Body of pancreas (tissue), 4 donors: ENCODE measurements at regions not wholly inside any gene's neighbourhood (a gene's known extent, or its start where the extent isn't known, plus 50 kb on each side); places are given as distances from the start of the nearest gene placed in this dataset.

Source experiments
- CTCF ChIP-seq, 7 experiments: fragments of 450-650 bp in 4 of 7; fragments of 200-600 bp in 3 of 7; sonication (generic) in 3 of 7; IDR thresholded peaks; one replicate each; pipeline ENCODE4 v1.5.1; 2016 to 2019; ENCODE audit warnings: antibody characterized with exemption in 7 of 7
- POLR2A ChIP-seq, 3 donors: fragments of 450-650 bp; IDR thresholded peaks; one replicate each; pipeline ENCODE4 v1.6.1; 2016; ENCODE audit warnings: antibody characterized with exemption in 3 of 3, mild to moderate bottlenecking in 2 of 3

- TF ChIP-seq POLR2A (IDR thresholded peaks at IDR 0.05) (no peak), CTCF (IDR thresholded peaks at IDR 0.05) (no peak)
These were observed 288.4 kb downstream of the SOX11 start for GRCh38 chr2:5980450-5981190.
